ENCODE measurements at regions not wholly inside any gene's neighbourhood (a gene's known extent, or its start where the extent isn't known, plus 50 kb on each side); places are given as distances from the start of the nearest gene placed in this dataset.

- H2BK15ac ChIP-seq (ENCODE audit: low read depth, low read length) = no peak overlapping the region
- H3K9me1 ChIP-seq (ENCODE audit: insufficient read depth, low read length) = peaks cover 10% of the 10 kb centered on the region
- ChIA-PET POLR2A (ENCODE audit: unreplicated experiment) (no interaction called here), CTCF (no interaction called here)
- dilution Hi-C loops (cut with HindIII; ENCODE audit: low sequenced_read_pairs, unreplicated experiment) (no loop called here), in situ Hi-C loops (cut with MboI; ENCODE audit: low sequenced_read_pairs) (no loop called here), intact Hi-C loops (cut with micrococcal nuclease) (no loop called here)
- no peak overlapping the region for H4K8ac ChIP-seq (ENCODE audit: low read depth in 2 of 2, low read length in 2 of 2)
- no peak overlapping the region for H2BK5ac ChIP-seq (ENCODE audit: low read depth, low read length, poor library complexity, severe bottlenecking)
- no peak overlapping the region for H3K4ac ChIP-seq (ENCODE audit: low read depth, low read length)
- no peak overlapping the region for H3K9ac ChIP-seq (ENCODE audit: low read depth, low read length)
- H3K56ac ChIP-seq (ENCODE audit: extremely low read depth, insufficient read depth, low read length) = no peak overlapping the region
- H3K14ac ChIP-seq (replicated peaks; ENCODE audit: low read depth, low read length) = no peak overlapping the region
- H3K36me3 ChIP-seq (ENCODE audit: control insufficient read depth, insufficient read depth, low read length) = no peaks in the 10 kb centered on the region; the same call in 1 of the 2 replicates
- H3K23ac ChIP-seq (ENCODE audit: low read depth, low read length) = no peak overlapping the region
- peaks cover 19% of the 10 kb centered on the region for H3K4me1 ChIP-seq (ENCODE audit: control insufficient read depth, insufficient read depth, low read length)
- no peak overlapping the region for H2AK9ac ChIP-seq (replicated peaks; ENCODE audit: low read depth, low read length, poor library complexity)
- H2AK5ac ChIP-seq (ENCODE audit: low read depth, low read length) = no peak overlapping the region
- H3K27ac ChIP-seq (ENCODE audit: insufficient read depth, low read length) = no peak overlapping the region
- peaks cover 3% of the 10 kb centered on the region; the same call in 1 of the 2 replicates for H4K20me1 ChIP-seq (ENCODE audit: insufficient read depth, low read length)
- H3K9me3 ChIP-seq (ENCODE audit: control insufficient read depth, insufficient read depth, low read length) = no peaks in the 10 kb centered on the region
- TF ChIP-seq POLR2A (IDR thresholded peaks at IDR 0.05; ENCODE audit: low read depth, low read length) (no peak), MAZ (IDR thresholded peaks at IDR 0.05; ENCODE audit: borderline replicate concordance, low read depth, low read length) (no peak), RAD21 (IDR thresholded peaks at IDR 0.05; ENCODE audit: low read length) (no peak), CEBPB (IDR thresholded peaks at IDR 0.05; ENCODE audit: low read depth, low read length) (no peak), RCOR1 (IDR thresholded peaks at IDR 0.05; ENCODE audit: insufficient replicate concordance, low read length) (no peak), CHD1 (IDR thresholded peaks at IDR 0.05; ENCODE audit: low read depth, low read length) (no peak), RFX5 (IDR thresholded peaks at IDR 0.05; ENCODE audit: low read depth, low read length) (no peak), MAFK (IDR thresholded peaks at IDR 0.05; ENCODE audit: low read depth, low read length) (no peak), SMC3 (IDR thresholded peaks at IDR 0.05; ENCODE audit: low read depth, low read length) (no peak), BHLHE40 (IDR thresholded peaks at IDR 0.05; ENCODE audit: low read depth, low read length) (no peak), NFE2L2 (IDR thresholded peaks at IDR 0.05; ENCODE audit: low read depth, low read length) (no peak), MXI1 (IDR thresholded peaks at IDR 0.05; ENCODE audit: borderline replicate concordance, low read depth, low read length) (no peak), FOS (IDR thresholded peaks at IDR 0.05; ENCODE audit: low read depth, low read length) (no peak)
- TF ChIP-seq, protein P1, sequence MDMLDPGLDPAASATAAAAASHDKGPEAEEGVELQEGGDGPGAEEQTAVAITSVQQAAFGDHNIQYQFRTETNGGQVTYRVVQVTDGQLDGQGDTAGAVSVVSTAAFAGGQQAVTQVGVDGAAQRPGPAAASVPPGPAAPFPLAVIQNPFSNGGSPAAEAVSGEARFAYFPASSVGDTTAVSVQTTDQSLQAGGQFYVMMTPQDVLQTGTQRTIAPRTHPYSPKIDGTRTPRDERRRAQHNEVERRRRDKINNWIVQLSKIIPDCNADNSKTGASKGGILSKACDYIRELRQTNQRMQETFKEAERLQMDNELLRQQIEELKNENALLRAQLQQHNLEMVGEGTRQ (IDR thresholded peaks at IDR 0.05; ENCODE audit: low read depth, low read length) = no peak
- TF ChIP-seq, protein P2, sequence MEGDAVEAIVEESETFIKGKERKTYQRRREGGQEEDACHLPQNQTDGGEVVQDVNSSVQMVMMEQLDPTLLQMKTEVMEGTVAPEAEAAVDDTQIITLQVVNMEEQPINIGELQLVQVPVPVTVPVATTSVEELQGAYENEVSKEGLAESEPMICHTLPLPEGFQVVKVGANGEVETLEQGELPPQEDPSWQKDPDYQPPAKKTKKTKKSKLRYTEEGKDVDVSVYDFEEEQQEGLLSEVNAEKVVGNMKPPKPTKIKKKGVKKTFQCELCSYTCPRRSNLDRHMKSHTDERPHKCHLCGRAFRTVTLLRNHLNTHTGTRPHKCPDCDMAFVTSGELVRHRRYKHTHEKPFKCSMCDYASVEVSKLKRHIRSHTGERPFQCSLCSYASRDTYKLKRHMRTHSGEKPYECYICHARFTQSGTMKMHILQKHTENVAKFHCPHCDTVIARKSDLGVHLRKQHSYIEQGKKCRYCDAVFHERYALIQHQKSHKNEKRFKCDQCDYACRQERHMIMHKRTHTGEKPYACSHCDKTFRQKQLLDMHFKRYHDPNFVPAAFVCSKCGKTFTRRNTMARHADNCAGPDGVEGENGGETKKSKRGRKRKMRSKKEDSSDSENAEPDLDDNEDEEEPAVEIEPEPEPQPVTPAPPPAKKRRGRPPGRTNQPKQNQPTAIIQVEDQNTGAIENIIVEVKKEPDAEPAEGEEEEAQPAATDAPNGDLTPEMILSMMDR (conservative IDR thresholded peaks at IDR 0.05; ENCODE audit: low read depth, low read length) = no peak
- TF ChIP-seq, protein P3, sequence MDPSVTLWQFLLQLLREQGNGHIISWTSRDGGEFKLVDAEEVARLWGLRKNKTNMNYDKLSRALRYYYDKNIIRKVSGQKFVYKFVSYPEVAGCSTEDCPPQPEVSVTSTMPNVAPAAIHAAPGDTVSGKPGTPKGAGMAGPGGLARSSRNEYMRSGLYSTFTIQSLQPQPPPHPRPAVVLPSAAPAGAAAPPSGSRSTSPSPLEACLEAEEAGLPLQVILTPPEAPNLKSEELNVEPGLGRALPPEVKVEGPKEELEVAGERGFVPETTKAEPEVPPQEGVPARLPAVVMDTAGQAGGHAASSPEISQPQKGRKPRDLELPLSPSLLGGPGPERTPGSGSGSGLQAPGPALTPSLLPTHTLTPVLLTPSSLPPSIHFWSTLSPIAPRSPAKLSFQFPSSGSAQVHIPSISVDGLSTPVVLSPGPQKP (IDR thresholded peaks at IDR 0.05; ENCODE audit: borderline replicate concordance, low read depth, low read length) = no peak
- no peak overlapping the region for H4K91ac ChIP-seq (ENCODE audit: insufficient read depth, low read depth, low read length)
- no peak overlapping the region for H2BK20ac ChIP-seq (ENCODE audit: low read depth, low read length)
- no peak overlapping the region for H3K4me2 ChIP-seq (ENCODE audit: low read depth, low read length)
- H3K79me1 ChIP-seq (ENCODE audit: low read depth in 1 of 2, low read length in 2 of 2) = peaks cover 5 to 21% of the 10 kb centered on the region in 2 experiments; a peak in 2 of 4 replicates
- no peak overlapping the region for H2AFZ ChIP-seq (replicated peaks; ENCODE audit: low read length, poor library complexity)
- no TSS peak for BruUV-seq (replicated peaks)
- DNase-seq (no peak), ATAC-seq (ENCODE audit: low read depth) (no peak)
- no CpG with 5 or more reads among the region's 3 CpGs for whole genome bisulfite sequencing, 2 experiments (ENCODE audit: extremely low coverage in 2 of 2, insufficient read length in 1 of 2)
- no peak overlapping the region for H3K4me3 ChIP-seq (ENCODE audit: insufficient read depth, low read depth, low read length)
- no peak overlapping the region for H3K18ac ChIP-seq (ENCODE audit: low read depth, low read length)
- no peaks in the 10 kb centered on the region for H3K27me3 ChIP-seq (ENCODE audit: control insufficient read depth, insufficient read depth, low read length)
- H4K5ac ChIP-seq (ENCODE audit: low read depth, low read length) = no peak overlapping the region
- H2BK120ac ChIP-seq (ENCODE audit: low read depth, low read length) = no peak overlapping the region
Measured at GRCh38 chr1:232557502-232558191, 72.3 kb downstream of the SIPA1L2 start.

All from IMR-90 (cell line).